PC-9 (cell line): ENCODE measurements at regions not wholly inside any gene's neighbourhood (a gene's known extent, or its start where the extent isn't known, plus 50 kb on each side); places are given as distances from the start of the nearest gene placed in this dataset.

Experiments
- CTCF ChIP-seq: fragments of 200-600 bp; sonication (generic); conservative IDR thresholded peaks from 2 replicates; pipeline ENCODE4 v1.6.1; 2017; ENCODE audit warnings: mixed run types, antibody characterized with exemption, mild to moderate bottlenecking, moderate library complexity
- EZH2 ChIP-seq: fragments of 200-600 bp; sonication (generic); IDR thresholded peaks from 2 replicates; pipeline ENCODE4 v1.8.0; 2017; ENCODE audit warnings: antibody characterized with exemption, low read depth

- TF ChIP-seq CTCF: no peak
- no peak for TF ChIP-seq EZH2
Measured at GRCh38 chr15:31544361-31544760, 217.7 kb downstream of the KLF13 start.
